SK-N-SH treated with all-trans-retinoic acid at 6 μM for 48 hours (cell line): ENCODE measurements at regions not wholly inside any gene's neighbourhood (a gene's known extent, or its start where the extent isn't known, plus 50 kb on each side); places are given as distances from the start of the nearest gene placed in this dataset.

ENCODE experiments used
- ATAC-seq: fragments of 200-7000 bp; cut with Tn5 transposase; 3 replicates; pipeline ENCODE4 v1.9.1; 2020; ENCODE audit warnings: mild to moderate bottlenecking, moderate library complexity
- ARNTL ChIP-seq: fragments of 450-650 bp; formaldehyde crosslinking; IDR thresholded peaks from 2 replicates; pipeline ENCODE4 v1.5.0; 2020; ENCODE audit warnings: low read depth, mild to moderate bottlenecking, moderate library complexity, borderline replicate concordance
- BACH2 ChIP-seq: fragments of 250-450 bp; sonication (Bioruptor Pico); IDR thresholded peaks from 2 replicates; pipeline ENCODE4 v1.9.0; 2021; ENCODE audit warnings: mild to moderate bottlenecking, borderline replicate concordance
- CSDC2 ChIP-seq: fragments of 250-450 bp; sonication (Bioruptor Pico); IDR thresholded peaks from 2 replicates; pipeline ENCODE4 v1.5.0; 2020; ENCODE audit warnings: mild to moderate bottlenecking, moderate library complexity
- ESRRG ChIP-seq: fragments of 250-450 bp; sonication (Bioruptor Pico); IDR thresholded peaks from 2 replicates; pipeline ENCODE4 v1.6.1; 2021; ENCODE audit warnings: mild to moderate bottlenecking
- GLIS3 ChIP-seq: fragments of 250-450 bp; sonication (Bioruptor Pico); IDR thresholded peaks from 2 replicates; pipeline ENCODE4 v1.5.0; 2020; ENCODE audit warnings: mild to moderate bottlenecking, moderate library complexity
- ISL1 ChIP-seq: fragments of 250-450 bp; sonication (Bioruptor Pico); IDR thresholded peaks from 2 replicates; pipeline ENCODE4 v2.1.2; 2022; ENCODE audit warnings: mild to moderate bottlenecking, moderate library complexity
- OSR1 ChIP-seq: fragments of 250-450 bp; sonication (Bioruptor Pico); IDR thresholded peaks from 2 replicates; pipeline ENCODE4 v1.8.0; 2022; ENCODE audit warnings: moderate library complexity, mild to moderate bottlenecking, inconsistent platforms
- PPARA ChIP-seq: fragments of 250-450 bp; sonication (Bioruptor Pico); IDR thresholded peaks from 2 replicates; pipeline ENCODE4 v1.5.0; 2020; ENCODE audit warnings: mild to moderate bottlenecking, borderline replicate concordance
- RARB ChIP-seq: fragments of 250-450 bp; sonication (Bioruptor Pico); IDR thresholded peaks from 2 replicates; pipeline ENCODE4 v1.8.0; 2021; ENCODE audit warnings: mild to moderate bottlenecking, moderate library complexity
- SNAI2 ChIP-seq: fragments of 250-450 bp; sonication (Bioruptor Pico); IDR thresholded peaks from 2 replicates; pipeline ENCODE4 v1.5.0; 2020; ENCODE audit warnings: mild to moderate bottlenecking, moderate library complexity
- TCF4 ChIP-seq: fragments of 250-450 bp; sonication (Bioruptor Pico); IDR thresholded peaks from 2 replicates; pipeline ENCODE4 v1.8.0; 2021; ENCODE audit warnings: mild to moderate bottlenecking, moderate library complexity, borderline replicate concordance
- TOX ChIP-seq: fragments of 250-450 bp; sonication (Bioruptor Pico); IDR thresholded peaks from 2 replicates; pipeline ENCODE4 v1.8.0; 2021; ENCODE audit warnings: mild to moderate bottlenecking, moderate library complexity, borderline replicate concordance
- ZC3H10 ChIP-seq: fragments of 250-450 bp; sonication (Bioruptor Pico); IDR thresholded peaks from 2 replicates; pipeline ENCODE4 v1.5.1; 2021; ENCODE audit warnings: mild to moderate bottlenecking, moderate library complexity
- ZFP3 ChIP-seq: fragments of 250-450 bp; sonication (Bioruptor Pico); IDR thresholded peaks from 2 replicates; pipeline ENCODE4 v1.5.0; 2020; ENCODE audit warnings: mild to moderate bottlenecking, moderate library complexity
- ZFP30 ChIP-seq: fragments of 450-650 bp; formaldehyde crosslinking; IDR thresholded peaks from 2 replicates; pipeline ENCODE4 v1.5.0; 2022; ENCODE audit warnings: mild to moderate bottlenecking, moderate library complexity
- ZNF565 ChIP-seq: fragments of 450-650 bp; formaldehyde crosslinking; conservative IDR thresholded peaks from 2 replicates; pipeline ENCODE4 v1.5.0; 2020; ENCODE audit warnings: low read depth, mild to moderate bottlenecking, moderate library complexity
- ZNF70 ChIP-seq: fragments of 450-650 bp; formaldehyde crosslinking; IDR thresholded peaks from 2 replicates; pipeline ENCODE4 v1.5.0; 2020; ENCODE audit warnings: mild to moderate bottlenecking, moderate library complexity
- ZNF8 ChIP-seq: fragments of 450-650 bp; formaldehyde crosslinking; IDR thresholded peaks from 2 replicates; pipeline ENCODE4 v1.5.0; 2020; ENCODE audit warnings: mild to moderate bottlenecking, moderate library complexity
- TF ChIP-seq, protein P1 (sequence below): fragments of 250-450 bp; sonication (Bioruptor Pico); IDR thresholded peaks from 2 replicates; pipeline ENCODE4 v1.5.0; 2020; ENCODE audit warnings: mild to moderate bottlenecking, moderate library complexity
- TF ChIP-seq, protein P2 (sequence below): fragments of 250-450 bp; sonication (Bioruptor Pico); IDR thresholded peaks from 2 replicates; pipeline ENCODE4 v1.8.0; 2020; ENCODE audit warnings: mild to moderate bottlenecking, moderate library complexity, borderline replicate concordance
- TF ChIP-seq, protein P3 (sequence below): fragments of 250-450 bp; sonication (Bioruptor Pico); IDR thresholded peaks from 2 replicates; pipeline ENCODE4 v1.5.1; 2021; ENCODE audit warnings: mild to moderate bottlenecking, moderate library complexity
- TF ChIP-seq, protein P4 (sequence below): fragments of 250-450 bp; sonication (Bioruptor Pico); IDR thresholded peaks from 2 replicates; pipeline ENCODE4 v1.8.0; 2021; ENCODE audit warnings: low read depth, mild to moderate bottlenecking, moderate library complexity, borderline replicate concordance
- TF ChIP-seq, protein P5 (sequence below): fragments of 250-450 bp; sonication (Bioruptor Pico); IDR thresholded peaks from 2 replicates; pipeline ENCODE4 v1.5.1; 2020; ENCODE audit warnings: low read depth, mild to moderate bottlenecking, moderate library complexity

DNA sequence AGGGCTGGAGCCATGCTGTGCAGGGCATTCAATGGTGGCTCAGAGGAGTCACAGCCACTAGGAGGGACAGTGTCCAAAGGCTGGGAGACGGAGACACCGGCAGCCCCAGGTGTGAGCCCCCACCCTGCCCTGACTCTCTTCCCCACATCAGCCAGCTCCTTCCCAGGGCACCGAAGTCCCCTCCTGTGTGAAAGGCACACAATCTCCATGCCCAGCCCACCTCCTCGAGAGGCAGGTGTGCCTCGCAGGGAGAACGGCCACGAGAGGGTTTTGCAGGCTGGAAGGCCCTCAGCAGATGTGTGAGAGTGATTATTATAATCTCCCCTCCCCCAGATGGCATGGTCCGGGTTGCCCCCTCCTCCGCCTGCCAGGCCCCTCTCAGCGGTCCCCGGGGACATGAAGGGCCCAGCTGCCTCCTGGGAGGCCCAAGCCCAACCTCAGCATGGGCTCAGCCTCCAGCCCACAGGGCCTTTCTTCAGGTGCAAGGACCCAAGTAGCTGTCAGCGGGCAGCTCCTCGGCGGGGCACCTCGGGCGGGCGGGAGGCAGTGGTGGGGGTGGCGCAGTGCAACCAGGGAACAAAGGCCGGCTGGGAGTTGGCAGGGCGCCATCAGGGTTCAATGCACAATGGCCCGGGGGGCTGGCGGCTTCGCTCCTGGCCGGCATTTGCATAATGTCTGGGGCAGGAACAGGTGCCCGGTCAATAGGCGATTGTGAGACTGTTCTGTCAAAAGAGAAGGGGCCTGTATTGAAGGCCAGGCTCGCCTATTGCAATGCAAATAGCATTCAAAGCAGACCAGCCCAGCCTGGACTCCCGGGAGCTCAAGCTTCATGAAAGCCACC is 155.3 kb upstream of the ZMIZ1 start (continued):
- TF ChIP-seq, protein P1, sequence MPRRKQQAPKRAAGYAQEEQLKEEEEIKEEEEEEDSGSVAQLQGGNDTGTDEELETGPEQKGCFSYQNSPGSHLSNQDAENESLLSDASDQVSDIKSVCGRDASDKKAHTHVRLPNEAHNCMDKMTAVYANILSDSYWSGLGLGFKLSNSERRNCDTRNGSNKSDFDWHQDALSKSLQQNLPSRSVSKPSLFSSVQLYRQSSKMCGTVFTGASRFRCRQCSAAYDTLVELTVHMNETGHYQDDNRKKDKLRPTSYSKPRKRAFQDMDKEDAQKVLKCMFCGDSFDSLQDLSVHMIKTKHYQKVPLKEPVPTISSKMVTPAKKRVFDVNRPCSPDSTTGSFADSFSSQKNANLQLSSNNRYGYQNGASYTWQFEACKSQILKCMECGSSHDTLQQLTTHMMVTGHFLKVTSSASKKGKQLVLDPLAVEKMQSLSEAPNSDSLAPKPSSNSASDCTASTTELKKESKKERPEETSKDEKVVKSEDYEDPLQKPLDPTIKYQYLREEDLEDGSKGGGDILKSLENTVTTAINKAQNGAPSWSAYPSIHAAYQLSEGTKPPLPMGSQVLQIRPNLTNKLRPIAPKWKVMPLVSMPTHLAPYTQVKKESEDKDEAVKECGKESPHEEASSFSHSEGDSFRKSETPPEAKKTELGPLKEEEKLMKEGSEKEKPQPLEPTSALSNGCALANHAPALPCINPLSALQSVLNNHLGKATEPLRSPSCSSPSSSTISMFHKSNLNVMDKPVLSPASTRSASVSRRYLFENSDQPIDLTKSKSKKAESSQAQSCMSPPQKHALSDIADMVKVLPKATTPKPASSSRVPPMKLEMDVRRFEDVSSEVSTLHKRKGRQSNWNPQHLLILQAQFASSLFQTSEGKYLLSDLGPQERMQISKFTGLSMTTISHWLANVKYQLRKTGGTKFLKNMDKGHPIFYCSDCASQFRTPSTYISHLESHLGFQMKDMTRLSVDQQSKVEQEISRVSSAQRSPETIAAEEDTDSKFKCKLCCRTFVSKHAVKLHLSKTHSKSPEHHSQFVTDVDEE (CRISPR knock-in tag): no peak
- TF ChIP-seq ZNF70 (CRISPR knock-in tag) (no peak), TOX (CRISPR knock-in tag) (no peak), ZFP30 (CRISPR knock-in tag) (no peak), ZC3H10 (no peak), RARB (CRISPR knock-in tag) (no peak), CSDC2 (no peak), ARNTL (CRISPR knock-in tag) (no peak)
- TF ChIP-seq, protein P2, sequence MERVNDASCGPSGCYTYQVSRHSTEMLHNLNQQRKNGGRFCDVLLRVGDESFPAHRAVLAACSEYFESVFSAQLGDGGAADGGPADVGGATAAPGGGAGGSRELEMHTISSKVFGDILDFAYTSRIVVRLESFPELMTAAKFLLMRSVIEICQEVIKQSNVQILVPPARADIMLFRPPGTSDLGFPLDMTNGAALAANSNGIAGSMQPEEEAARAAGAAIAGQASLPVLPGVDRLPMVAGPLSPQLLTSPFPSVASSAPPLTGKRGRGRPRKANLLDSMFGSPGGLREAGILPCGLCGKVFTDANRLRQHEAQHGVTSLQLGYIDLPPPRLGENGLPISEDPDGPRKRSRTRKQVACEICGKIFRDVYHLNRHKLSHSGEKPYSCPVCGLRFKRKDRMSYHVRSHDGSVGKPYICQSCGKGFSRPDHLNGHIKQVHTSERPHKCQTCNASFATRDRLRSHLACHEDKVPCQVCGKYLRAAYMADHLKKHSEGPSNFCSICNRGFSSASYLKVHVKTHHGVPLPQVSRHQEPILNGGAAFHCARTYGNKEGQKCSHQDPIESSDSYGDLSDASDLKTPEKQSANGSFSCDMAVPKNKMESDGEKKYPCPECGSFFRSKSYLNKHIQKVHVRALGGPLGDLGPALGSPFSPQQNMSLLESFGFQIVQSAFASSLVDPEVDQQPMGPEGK: no peak

DNA sequence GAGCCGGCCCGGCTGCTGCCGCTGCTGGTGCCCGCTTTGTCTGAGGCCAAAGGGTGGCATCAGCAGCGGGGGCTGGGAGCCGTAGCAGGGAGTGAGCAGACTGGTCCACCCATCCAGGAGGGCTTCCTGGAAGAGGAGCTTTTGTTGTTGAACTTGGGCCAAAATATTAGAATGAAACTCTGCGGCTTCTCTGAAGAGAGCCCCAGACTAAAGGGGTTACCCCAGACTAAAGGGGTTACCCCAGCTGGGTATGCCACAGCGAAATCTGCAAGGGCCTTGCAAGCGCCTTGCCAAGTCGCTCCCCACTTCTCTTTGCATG is 154.7 kb upstream of the ZMIZ1 start:
- ATAC-seq: no peak
- TF ChIP-seq ISL1 (CRISPR knock-in tag) (no peak), ZC3H10 (no peak), BACH2 (CRISPR knock-in tag) (no peak), SNAI2 (CRISPR knock-in tag) (no peak), ZFP30 (CRISPR knock-in tag) (no peak), ZFP3 (CRISPR knock-in tag) (no peak), CSDC2 (no peak)
- TF ChIP-seq, protein P3, sequence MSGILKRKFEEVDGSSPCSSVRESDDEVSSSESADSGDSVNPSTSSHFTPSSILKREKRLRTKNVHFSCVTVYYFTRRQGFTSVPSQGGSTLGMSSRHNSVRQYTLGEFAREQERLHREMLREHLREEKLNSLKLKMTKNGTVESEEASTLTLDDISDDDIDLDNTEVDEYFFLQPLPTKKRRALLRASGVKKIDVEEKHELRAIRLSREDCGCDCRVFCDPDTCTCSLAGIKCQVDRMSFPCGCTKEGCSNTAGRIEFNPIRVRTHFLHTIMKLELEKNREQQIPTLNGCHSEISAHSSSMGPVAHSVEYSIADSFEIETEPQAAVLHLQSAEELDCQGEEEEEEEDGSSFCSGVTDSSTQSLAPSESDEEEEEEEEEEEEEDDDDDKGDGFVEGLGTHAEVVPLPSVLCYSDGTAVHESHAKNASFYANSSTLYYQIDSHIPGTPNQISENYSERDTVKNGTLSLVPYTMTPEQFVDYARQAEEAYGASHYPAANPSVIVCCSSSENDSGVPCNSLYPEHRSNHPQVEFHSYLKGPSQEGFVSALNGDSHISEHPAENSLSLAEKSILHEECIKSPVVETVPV: no peak
- TF ChIP-seq, protein P4, sequence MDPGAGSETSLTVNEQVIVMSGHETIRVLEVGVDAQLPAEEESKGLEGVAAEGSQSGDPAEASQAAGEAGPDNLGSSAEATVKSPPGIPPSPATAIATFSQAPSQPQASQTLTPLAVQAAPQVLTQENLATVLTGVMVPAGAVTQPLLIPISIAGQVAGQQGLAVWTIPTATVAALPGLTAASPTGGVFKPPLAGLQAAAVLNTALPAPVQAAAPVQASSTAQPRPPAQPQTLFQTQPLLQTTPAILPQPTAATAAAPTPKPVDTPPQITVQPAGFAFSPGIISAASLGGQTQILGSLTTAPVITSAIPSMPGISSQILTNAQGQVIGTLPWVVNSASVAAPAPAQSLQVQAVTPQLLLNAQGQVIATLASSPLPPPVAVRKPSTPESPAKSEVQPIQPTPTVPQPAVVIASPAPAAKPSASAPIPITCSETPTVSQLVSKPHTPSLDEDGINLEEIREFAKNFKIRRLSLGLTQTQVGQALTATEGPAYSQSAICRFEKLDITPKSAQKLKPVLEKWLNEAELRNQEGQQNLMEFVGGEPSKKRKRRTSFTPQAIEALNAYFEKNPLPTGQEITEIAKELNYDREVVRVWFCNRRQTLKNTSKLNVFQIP (CRISPR knock-in tag): no peak

DNA sequence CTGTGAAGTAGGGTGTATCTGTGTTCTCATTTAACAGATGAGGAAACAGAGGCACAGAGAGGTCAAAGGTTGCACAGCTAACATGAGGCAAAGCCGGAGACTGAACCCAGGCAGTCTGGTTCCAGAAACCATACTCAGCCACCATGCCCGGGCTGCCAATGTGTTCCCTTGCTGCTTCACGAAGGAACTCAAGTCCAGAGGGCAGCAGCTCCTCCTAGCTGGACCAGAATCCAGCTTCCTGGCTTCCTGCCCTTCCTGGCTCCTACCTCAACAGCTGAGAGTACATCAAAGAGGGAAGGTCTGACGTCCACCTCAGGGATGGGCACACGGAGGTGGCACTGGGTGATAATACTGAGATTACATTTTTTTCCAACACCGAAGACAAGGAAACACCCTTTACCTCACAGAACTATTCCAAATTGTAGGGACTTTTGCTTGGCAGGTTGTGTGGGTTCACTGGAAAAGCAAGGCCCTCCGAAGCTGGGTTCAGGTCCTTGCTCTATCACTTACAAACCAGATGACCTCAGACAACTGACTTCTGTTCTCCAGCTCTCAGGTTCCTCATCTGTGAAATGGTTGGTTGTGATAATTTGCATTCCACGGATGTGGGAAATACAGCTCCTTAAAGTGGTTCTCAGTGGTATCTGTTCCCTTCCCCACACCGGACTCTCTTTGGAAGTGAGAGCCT is 154.1 kb upstream of the ZMIZ1 start:
- ATAC-seq: no peak
- TF ChIP-seq, protein P3: no peak
- TF ChIP-seq ZNF565 (no peak), ZNF8 (CRISPR knock-in tag) (no peak), GLIS3 (no peak), ARNTL (CRISPR knock-in tag) (no peak), ZC3H10 (no peak), SNAI2 (CRISPR knock-in tag) (no peak), TOX (CRISPR knock-in tag) (no peak), PPARA (no peak), CSDC2 (no peak), OSR1 (CRISPR knock-in tag) (no peak), ISL1 (CRISPR knock-in tag) (no peak), ZFP30 (CRISPR knock-in tag) (no peak), TCF4 (CRISPR knock-in tag) (no peak), ESRRG (CRISPR knock-in tag) (no peak), RARB (CRISPR knock-in tag) (no peak), ZFP3 (CRISPR knock-in tag) (no peak)
- TF ChIP-seq, protein P5, sequence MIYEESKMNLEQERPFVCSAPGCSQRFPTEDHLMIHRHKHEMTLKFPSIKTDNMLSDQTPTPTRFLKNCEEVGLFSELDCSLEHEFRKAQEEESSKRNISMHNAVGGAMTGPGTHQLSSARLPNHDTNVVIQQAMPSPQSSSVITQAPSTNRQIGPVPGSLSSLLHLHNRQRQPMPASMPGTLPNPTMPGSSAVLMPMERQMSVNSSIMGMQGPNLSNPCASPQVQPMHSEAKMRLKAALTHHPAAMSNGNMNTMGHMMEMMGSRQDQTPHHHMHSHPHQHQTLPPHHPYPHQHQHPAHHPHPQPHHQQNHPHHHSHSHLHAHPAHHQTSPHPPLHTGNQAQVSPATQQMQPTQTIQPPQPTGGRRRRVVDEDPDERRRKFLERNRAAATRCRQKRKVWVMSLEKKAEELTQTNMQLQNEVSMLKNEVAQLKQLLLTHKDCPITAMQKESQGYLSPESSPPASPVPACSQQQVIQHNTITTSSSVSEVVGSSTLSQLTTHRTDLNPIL: no peak
- TF ChIP-seq, protein P1 (CRISPR knock-in tag): no peak
